Thoracic aorta (tissue), 2 donors: ENCODE measurements at regions not wholly inside any gene's neighbourhood (a gene's known extent, or its start where the extent isn't known, plus 50 kb on each side); places are given as distances from the start of the nearest gene placed in this dataset.
A peak's percentile ranks its signal among the peaks of the same experiment; 100 is the strongest.

Source experiments
- ATAC-seq: fragments of 150-250 bp; one replicate; pipeline ENCODE4 v1.8.0; 2017; ENCODE audit warnings: low read depth; ENCODE audit not compliant: insufficient number of reproducible peaks, low FRiP score
- DNase-seq: peaks from one replicate; pipeline ENCODE4 v3.0.0-alpha.2; 2020; ENCODE audit warnings: low spot score
- H3K27ac ChIP-seq, 2 donors: fragments of 200-600 bp; sonication (generic); 1 replicate in 1 of 2; 2 replicates in 1 of 2; pipeline ENCODE4 v1.5.1; 2016; ENCODE audit warnings: mild to moderate bottlenecking in 2 of 2, moderate library complexity in 2 of 2
- H3K27me3 ChIP-seq: fragments of 200-600 bp; sonication (generic); replicated peaks from 2 replicates; pipeline ENCODE4 v1.6.0; 2016; ENCODE audit warnings: mild to moderate bottlenecking; ENCODE audit not compliant: insufficient read depth
- H3K36me3 ChIP-seq: fragments of 200-600 bp; sonication (generic); one replicate; pipeline ENCODE4 v1.5.1; 2016
- H3K4me1 ChIP-seq, 2 donors: fragments of 200-600 bp; sonication (generic); 1 replicate in 1 of 2; 2 replicates in 1 of 2; pipeline versions ENCODE4 v1.5.1 to v1.6.0; 2016; ENCODE audit warnings: low read depth in 2 of 2, mild to moderate bottlenecking in 1 of 2; ENCODE audit not compliant: control insufficient read depth in 1 of 2
- H3K4me3 ChIP-seq: fragments of 200-600 bp; sonication (generic); 2 replicates; pipeline ENCODE4 v1.5.1; 2016; ENCODE audit warnings: mild to moderate bottlenecking
- H3K9me3 ChIP-seq: fragments of 200-600 bp; sonication (generic); 2 replicates; pipeline ENCODE4 v1.5.1; 2016
- CTCF ChIP-seq: fragments of 200-600 bp; sonication (generic); IDR thresholded peaks from one replicate; pipeline ENCODE4 v1.5.1; 2019; ENCODE audit warnings: antibody characterized with exemption

- ATAC-seq = no peak
- no peak for DNase-seq
- H3K27ac ChIP-seq = no peak overlapping the region
Observed at GRCh38 chr6:134117409-134117808, 65.0 kb upstream of the SLC2A12 start.

GRCh38 chr6:134115715-134116074 is 63.3 kb upstream of the SLC2A12 start:
- H3K27me3 ChIP-seq = no peaks in the 10 kb centered on the region
- H3K4me1 ChIP-seq = no peaks in the 10 kb centered on the region
- H3K4me3 ChIP-seq = no peak overlapping the region
- ATAC-seq = no peak
- H3K36me3 ChIP-seq = no peaks in the 10 kb centered on the region
- no peak overlapping the region for H3K27ac ChIP-seq
- no peak for TF ChIP-seq CTCF
- DNase-seq = no peak
- no peaks in the 10 kb centered on the region for H3K9me3 ChIP-seq

More at GRCh38 chr6:134117409-134117808, 65.0 kb upstream of the SLC2A12 start:
- no peak for TF ChIP-seq CTCF
- Histone ChIP-seq H3K4me1 (no peaks in the 10 kb centered on the region), H3K9me3 (no peaks in the 10 kb centered on the region), H3K4me3 (no peak overlapping the region), H3K36me3 (no peaks in the 10 kb centered on the region), H3K27me3 (no peaks in the 10 kb centered on the region)

DNA sequence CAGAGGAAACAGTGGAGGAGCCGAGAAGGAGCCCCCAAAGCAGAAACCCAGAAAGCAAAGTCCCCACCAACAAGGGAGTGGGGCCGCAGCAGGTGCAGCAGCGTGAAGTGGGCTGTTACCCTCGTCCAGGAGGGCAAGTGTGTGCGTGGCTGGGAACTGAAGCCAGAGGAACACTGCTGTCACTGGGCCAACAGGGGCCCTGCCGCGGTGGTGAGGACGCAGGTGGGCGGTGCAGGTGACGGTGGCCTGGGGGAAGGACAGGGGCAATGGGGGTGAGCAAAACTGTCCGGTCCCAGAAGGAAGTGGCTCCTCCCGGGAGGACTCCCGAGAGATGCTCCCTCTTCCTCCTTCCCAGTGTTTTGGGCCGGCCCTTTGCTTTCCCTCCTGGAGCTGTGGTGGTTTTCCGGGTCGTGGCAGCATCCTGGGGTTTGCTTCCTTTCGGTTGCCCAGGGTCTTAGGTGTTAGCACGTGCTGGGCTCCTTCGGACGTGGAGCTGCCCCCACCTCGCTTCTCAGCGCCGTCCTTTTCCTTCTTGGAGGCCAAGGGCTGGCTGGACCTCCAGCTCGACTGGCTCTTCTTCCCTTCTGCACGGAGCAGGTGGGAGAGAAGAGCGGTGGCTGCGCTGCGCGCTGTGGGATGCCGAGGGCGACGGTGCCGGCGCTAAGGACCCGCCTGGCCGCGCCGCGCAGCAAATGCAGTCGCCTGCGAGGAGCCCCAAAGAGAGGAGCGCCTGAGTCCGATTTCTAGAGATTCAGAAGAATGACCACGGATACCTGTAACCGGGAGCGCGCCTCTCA is 62.7 kb upstream of the SLC2A12 start:
- TF ChIP-seq CTCF = no peak
- DNase-seq (no peak), ATAC-seq (no peak)
- Histone ChIP-seq H3K4me1 (no peaks in the 10 kb centered on the region), H3K4me3 (peak overlapping the region; percentile 19), H3K27me3 (no peaks in the 10 kb centered on the region), H3K9me3 (no peaks in the 10 kb centered on the region), H3K36me3 (no peaks in the 10 kb centered on the region), H3K27ac (no peak overlapping the region)

GRCh38 chr6:134114489-134114888 is 62.1 kb upstream of the SLC2A12 start:
- no peak for TF ChIP-seq CTCF
- Histone ChIP-seq H3K36me3 (no peaks in the 10 kb centered on the region), H3K4me1 (no peaks in the 10 kb centered on the region), H3K4me3 (no peak overlapping the region), H3K27me3 (no peaks in the 10 kb centered on the region), H3K9me3 (no peaks in the 10 kb centered on the region), H3K27ac (no peak overlapping the region)
- ATAC-seq (no peak), DNase-seq (no peak)

DNA sequence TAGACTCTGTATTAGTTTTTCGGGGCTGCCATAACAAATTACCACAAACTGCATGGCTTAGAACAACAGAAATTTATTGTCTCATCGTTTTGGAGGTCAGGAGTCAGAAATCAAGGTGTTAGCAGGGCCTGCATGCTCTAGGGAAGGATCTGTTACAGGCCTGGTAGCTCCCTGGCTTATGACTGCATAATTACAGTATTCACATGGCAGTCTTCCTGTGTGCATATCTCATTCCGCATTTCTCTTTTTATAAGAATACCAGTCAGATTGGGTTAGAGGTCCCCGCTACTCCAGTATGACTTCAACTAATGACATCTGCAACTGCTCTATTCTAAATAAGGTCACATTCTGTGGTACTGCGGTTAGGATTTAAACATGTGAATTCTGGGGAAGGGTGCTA is 59.3 kb upstream of the SLC2A12 start:
- H3K27me3 ChIP-seq = no peaks in the 10 kb centered on the region
- H3K4me3 ChIP-seq = no peak overlapping the region
- no peak for DNase-seq
- H3K9me3 ChIP-seq = no peaks in the 10 kb centered on the region
- H3K27ac ChIP-seq = no peak overlapping the region
- H3K36me3 ChIP-seq = no peaks in the 10 kb centered on the region
- H3K4me1 ChIP-seq = no peaks in the 10 kb centered on the region
- TF ChIP-seq CTCF = no peak
- ATAC-seq = no peak
